Lung (tissue), 11 donors: ENCODE measurements at regions not wholly inside any gene's neighbourhood (a gene's known extent, or its start where the extent isn't known, plus 50 kb on each side); places are given as distances from the start of the nearest gene placed in this dataset.
A peak's percentile ranks its signal among the peaks of the same experiment; 100 is the strongest.

Source experiments
- ATAC-seq: fragments of 200-7000 bp; cut with Tn5 transposase; one replicate; pipeline ENCODE4 v1.9.1; 2020; ENCODE audit warnings: moderate number of reproducible peaks; ENCODE audit not compliant: insufficient read depth, low FRiP score
- DNase-seq, 3 donors: peaks; one replicate each; pipeline ENCODE4 v3.0.0-alpha.2; 2013 to 2017
- H3K27ac ChIP-seq, 2 donors: one replicate each; pipeline ENCODE4 v1.5.1; 2013; ENCODE audit warnings: mild to moderate bottlenecking in 2 of 2, moderate library complexity in 2 of 2, control low read depth in 1 of 2, inconsistent platforms in 1 of 2, low read depth in 1 of 2, low read length in 1 of 2
- H3K27me3 ChIP-seq, 3 donors: one replicate each; pipeline ENCODE4 v1.5.1; 2013; ENCODE audit warnings: low read length in 2 of 3; ENCODE audit not compliant: control insufficient read depth in 3 of 3, insufficient read depth in 3 of 3
- H3K36me3 ChIP-seq, 4 donors: one replicate each; pipeline ENCODE4 v1.5.1; 2013; ENCODE audit warnings: low read length in 4 of 4, mild to moderate bottlenecking in 1 of 4, moderate library complexity in 1 of 4; ENCODE audit not compliant: control insufficient read depth in 4 of 4, insufficient read depth in 4 of 4
- H3K4me1 ChIP-seq, 5 donors: one replicate each; pipeline ENCODE4 v1.5.1; 2013; ENCODE audit warnings: low read length in 5 of 5, mild to moderate bottlenecking in 2 of 5, moderate library complexity in 1 of 5; ENCODE audit not compliant: control insufficient read depth in 5 of 5, insufficient read depth in 5 of 5
- H3K4me3 ChIP-seq: one replicate; pipeline ENCODE4 v1.5.1; 2013; ENCODE audit warnings: mild to moderate bottlenecking, control low read depth, moderate library complexity
- H3K9ac ChIP-seq, 2 donors: one replicate each; pipeline ENCODE4 v1.5.1; 2013; ENCODE audit warnings: low read length in 2 of 2, control low read depth in 1 of 2; ENCODE audit not compliant: insufficient read depth in 1 of 2
- H3K9me3 ChIP-seq, 4 donors: one replicate each; pipeline ENCODE4 v1.5.1; 2013; ENCODE audit warnings: low read length in 3 of 4, mild to moderate bottlenecking in 1 of 4, moderate library complexity in 1 of 4; ENCODE audit not compliant: control insufficient read depth in 4 of 4, insufficient read depth in 3 of 4
- WGBS, 2 donors: extraction: QIAGEN DNeasy Blood & Tissue Kit; methylation state at CpG; one replicate each; pipeline ENCODE4 v1.1.7; 2013; 5-methylcytosine and 5-hydroxymethylcytosine counted together
- TF ChIP-seq, protein P1 (sequence below): IDR thresholded peaks from 2 replicates; pipeline ENCODE4 v1.5.1; 2012; ENCODE audit warnings: mild to moderate bottlenecking; ENCODE audit errors: control extremely low read depth, extremely low read depth
- donor health status: control.
- donor health status: control.
- donor health status: Bipolar disorder and iron deficiency.
- donor health status: healthy.
- donor health status: DM: yes; HTN: yes; CAD: no.

DNA sequence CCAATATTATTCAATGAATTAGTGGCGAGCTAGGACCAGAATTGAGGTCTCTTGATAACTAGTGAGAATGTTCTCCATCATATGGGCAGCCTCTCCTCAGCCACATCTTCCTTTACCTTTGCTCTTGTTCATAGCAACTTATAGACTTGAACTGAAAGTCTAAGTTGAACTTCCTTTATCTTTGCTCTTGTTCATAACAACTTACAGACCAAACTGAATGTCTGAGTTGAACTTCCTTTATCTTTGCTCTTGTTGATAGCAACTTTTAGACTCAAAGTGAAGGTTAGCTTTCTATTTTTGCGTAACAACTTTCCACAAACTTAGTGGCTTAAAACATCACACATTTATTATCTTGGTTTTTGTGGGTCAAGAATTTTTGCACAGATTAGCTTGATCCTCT is 146.4 kb upstream of the C9orf72 start:
- no peaks in the 10 kb centered on the region for H3K27me3 ChIP-seq
- ATAC-seq (no peak), DNase-seq (no peak)
- H3K4me3 ChIP-seq = no peak overlapping the region
- H3K4me1 ChIP-seq = peaks cover 0 to 13% (median 0%) of the 10 kb centered on the region in 5 donors
- H3K27ac ChIP-seq = no peak overlapping the region
- no peaks in the 10 kb centered on the region for H3K36me3 ChIP-seq
- TF ChIP-seq, protein P1, sequence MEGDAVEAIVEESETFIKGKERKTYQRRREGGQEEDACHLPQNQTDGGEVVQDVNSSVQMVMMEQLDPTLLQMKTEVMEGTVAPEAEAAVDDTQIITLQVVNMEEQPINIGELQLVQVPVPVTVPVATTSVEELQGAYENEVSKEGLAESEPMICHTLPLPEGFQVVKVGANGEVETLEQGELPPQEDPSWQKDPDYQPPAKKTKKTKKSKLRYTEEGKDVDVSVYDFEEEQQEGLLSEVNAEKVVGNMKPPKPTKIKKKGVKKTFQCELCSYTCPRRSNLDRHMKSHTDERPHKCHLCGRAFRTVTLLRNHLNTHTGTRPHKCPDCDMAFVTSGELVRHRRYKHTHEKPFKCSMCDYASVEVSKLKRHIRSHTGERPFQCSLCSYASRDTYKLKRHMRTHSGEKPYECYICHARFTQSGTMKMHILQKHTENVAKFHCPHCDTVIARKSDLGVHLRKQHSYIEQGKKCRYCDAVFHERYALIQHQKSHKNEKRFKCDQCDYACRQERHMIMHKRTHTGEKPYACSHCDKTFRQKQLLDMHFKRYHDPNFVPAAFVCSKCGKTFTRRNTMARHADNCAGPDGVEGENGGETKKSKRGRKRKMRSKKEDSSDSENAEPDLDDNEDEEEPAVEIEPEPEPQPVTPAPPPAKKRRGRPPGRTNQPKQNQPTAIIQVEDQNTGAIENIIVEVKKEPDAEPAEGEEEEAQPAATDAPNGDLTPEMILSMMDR = no peak
- no peaks in the 10 kb centered on the region for H3K9me3 ChIP-seq
- 82 to 83% methylated on average over 2 of the region's 2 CpGs for whole genome bisulfite sequencing, 2 donors
- H3K9ac ChIP-seq = no peak overlapping the region

GRCh38 chr9:27722866-27723265 is 149.6 kb upstream of the C9orf72 start:
- H3K27me3 ChIP-seq = no peaks in the 10 kb centered on the region
- H3K27ac ChIP-seq = no peak overlapping the region
- no peak for ATAC-seq
- H3K9me3 ChIP-seq = no peaks in the 10 kb centered on the region
- TF ChIP-seq, protein P1 = no peak
- DNase-seq = no peak
- peaks cover 0 to 19% (median 0%) of the 10 kb centered on the region in 5 donors for H3K4me1 ChIP-seq
- no peaks in the 10 kb centered on the region for H3K36me3 ChIP-seq
- H3K9ac ChIP-seq = no peak overlapping the region
- no peak overlapping the region for H3K4me3 ChIP-seq

DNA sequence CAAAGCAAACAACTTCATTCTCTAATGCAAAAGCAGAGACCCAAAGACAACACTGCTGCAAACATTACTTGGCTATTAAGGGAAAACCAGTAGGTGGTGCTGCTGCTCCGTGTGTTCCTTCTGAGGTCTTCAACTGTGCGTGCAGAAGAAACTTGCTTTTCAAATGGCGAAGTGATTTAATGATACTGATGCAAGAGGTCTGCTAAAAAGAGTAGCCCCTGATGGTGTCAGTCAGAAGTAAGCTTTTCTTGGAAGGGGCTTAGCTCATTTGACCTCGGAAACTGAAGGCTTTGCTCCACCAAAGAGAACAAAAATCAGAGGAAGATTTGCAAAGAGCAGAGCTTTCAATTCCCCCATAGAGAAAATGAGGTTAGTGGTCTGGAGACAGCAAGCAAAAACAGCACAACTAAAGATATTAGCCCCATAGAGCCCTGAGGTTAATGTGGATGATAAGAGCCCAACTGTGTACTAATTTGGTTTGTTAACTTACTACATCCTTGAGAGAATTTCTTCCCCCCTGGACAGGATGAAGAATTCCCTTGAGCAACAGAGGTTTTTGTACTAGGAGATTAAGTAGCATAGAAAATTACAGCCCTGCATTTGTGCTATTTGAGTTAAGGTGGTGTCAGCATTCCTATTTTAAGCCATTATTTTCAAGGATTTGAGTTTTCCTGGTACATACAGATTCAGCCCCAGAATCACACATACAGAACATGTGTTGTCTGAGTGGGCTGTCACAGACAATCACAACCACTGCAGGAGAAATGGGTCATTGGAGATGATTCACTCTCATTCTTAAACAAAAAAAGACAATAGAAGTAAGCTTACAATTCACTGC is 153.2 kb upstream of the C9orf72 start:
- no peak overlapping the region for H3K4me3 ChIP-seq
- peak; percentile 81 to 95 (median 89) for DNase-seq
- H3K9me3 ChIP-seq = no peaks in the 10 kb centered on the region
- no peak overlapping the region for H3K9ac ChIP-seq
- 3 to 4% methylated on average over 4 of the region's 4 CpGs for WGBS, 2 donors
- no peaks in the 10 kb centered on the region for H3K27me3 ChIP-seq
- H3K36me3 ChIP-seq = no peaks in the 10 kb centered on the region
- TF ChIP-seq, protein P1 = peak; percentile 52
- peak; percentile 81 for ATAC-seq
- H3K27ac ChIP-seq = no peak overlapping the region
- peaks cover 0 to 21% (median 0%) of the 10 kb centered on the region in 5 donors for H3K4me1 ChIP-seq
